Eye (tissue), 1 donor: ENCODE measurements at regions not wholly inside any gene's neighbourhood (a gene's known extent, or its start where the extent isn't known, plus 50 kb on each side); places are given as distances from the start of the nearest gene placed in this dataset.
"Not testable (repeated sequence)": the region's sequence is repeated elsewhere in the genome, so short reads cannot be mapped to it uniquely, and the experiment has no call there.

Source experiments
- DNase-seq: peaks from one replicate; pipeline ENCODE4 v3.0.0-alpha.2; 2015

DNA sequence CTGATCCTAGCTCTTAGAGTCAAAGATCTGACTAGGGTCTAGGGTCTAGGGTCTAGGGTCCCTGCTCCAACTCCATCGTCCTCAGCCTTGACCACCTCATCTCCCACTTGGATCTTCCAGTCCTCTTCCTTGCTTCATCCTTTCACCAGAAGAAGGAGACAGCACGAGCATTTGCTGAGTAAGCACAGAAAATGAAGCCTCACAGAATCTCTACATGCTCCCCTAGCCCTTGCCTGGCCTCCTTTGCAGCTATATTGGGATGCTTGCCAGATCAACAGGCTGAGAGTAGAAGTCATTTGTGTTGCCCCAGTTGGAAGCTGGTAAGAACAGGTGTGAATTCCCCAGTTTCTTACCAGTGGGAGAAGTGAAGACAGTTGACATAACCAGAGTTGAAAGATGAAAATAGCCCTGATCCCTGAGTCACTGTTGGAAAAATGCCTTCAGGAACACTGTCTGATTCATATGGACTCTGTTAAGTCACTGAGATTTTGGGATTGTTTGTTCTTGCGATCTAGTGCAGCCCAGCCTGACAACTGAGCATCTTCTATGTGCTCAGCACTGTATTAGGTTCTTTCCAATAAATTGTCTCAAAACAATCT, 552.5 kb downstream of the INSC start:
- DNase-seq: no peak

DNA sequence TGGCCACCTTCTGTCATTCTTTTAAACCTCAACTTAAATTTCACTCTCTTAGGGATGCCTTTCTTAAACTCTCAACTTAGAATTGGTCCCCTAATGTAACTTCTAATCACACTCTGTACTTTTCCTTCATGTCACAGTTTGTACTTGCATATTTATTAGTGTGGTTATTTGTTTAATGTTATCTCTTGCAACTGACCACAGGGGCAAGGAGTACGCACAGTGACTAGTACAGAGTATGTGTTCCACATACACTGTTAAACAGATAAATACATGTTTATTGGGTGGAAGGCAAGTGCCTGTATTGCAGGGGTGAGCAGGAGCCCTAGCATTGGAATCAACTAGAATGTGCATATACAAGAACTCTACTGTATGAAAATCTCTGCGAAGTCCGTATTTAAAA, 554.0 kb downstream of the INSC start:
- no peak for DNase-seq

DNA sequence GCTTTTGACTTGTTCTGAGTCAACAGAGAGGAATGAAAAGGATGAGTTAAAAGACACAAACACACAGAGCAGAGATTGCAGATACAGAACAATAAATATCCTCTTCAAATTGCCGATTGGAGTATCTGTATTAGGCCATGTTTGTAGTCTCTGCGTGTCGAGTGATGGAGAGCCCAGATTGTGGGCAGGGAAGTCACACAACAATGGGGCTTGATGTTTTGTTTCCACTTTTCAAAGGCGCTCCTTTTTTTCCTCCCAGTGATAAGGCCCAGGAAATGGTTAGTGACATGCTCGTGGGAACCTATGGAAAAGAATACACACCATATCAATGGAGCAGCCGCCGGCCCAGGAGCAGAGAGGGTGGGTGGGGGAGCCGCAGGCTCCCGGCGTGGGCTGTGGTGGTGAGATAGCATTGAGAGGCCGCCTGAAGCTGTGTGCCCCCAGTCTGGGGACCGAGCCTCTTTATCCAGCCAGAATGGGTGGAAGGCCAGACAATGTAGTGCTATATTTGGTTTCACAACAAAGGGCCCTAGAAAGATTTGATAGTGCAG, 555.9 kb downstream of the INSC start:
- DNase-seq: no peak

DNA sequence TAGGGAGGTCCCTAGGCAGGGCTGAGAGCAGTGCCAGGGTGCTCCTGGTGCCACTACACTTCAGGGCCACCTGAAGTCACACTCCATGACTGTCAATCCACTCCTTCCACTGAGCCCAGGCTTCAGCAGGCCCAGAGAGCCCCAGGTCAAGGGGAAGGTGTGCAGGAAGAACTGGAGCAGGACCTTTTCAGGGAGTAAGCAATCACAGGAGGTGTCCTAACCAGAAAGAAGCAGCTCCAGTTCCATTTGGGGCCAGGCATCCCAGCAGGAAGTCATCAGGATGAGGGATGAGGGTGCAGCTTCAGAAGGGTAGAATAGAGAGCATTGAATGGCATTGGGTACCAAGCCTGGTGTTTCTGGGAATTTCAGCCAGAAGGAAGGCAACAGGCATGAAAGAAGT, 556.5 kb downstream of the INSC start:
- no peak for DNase-seq

DNA sequence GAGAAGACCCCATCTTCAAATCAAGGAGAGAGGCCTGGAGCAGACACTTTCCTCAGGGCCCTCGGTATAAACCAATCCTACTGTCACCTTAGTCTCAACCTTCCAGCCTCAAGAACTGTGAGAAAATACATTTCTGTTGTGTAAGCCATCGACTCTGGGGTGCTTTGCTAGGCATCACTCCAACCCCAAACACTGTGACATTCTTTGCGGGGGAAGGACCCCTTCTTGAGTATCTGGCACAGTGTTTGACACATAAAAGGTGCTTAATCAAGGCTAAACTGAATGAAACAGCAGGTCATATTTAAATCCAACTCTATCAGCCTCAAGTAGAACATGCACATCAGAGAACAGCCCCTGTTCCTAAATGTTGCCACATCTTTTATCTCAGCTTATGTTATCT, 558.1 kb downstream of the INSC start:
- DNase-seq: no peak

DNA sequence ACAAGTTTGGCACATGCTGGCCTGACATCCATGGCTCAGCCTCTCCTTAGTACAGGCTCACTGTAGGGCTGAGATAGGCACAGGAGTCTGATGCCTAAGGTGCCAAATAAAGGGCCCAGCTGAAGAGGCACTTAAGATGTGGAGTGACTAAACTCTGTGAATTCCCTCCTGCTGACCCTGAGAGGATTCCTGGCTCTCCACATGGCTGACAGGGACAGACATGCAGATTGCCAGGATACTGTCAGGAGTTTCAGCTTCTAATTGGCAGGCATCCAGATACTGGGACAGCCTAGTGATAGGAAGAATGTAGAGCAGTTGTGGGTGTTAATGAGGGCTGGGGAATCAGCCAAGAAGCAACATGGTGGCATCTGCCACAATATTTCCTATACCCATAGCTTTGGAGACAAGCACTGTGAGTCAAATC, 558.7 kb downstream of the INSC start:
- DNase-seq: no peak

DNA sequence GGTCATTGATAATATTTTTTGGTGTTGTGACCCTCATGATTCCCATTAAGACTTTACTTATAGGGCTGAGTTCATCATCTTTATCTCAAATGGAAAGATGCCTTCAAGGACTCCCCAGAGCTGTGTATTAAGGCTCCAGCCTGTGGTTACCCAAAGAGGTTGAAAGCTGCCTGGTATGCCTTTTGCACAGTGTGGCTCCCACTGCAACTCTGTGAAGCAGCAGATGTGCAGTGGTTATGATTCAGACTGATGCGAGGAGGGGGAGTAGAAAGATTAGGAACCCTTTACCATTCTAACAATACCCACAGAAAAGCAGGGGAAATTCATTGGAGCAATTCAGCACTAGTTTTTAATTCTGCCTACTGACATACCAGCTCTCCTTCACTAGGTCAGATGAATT, 560.0 kb downstream of the INSC start:
- DNase-seq: no peak

DNA sequence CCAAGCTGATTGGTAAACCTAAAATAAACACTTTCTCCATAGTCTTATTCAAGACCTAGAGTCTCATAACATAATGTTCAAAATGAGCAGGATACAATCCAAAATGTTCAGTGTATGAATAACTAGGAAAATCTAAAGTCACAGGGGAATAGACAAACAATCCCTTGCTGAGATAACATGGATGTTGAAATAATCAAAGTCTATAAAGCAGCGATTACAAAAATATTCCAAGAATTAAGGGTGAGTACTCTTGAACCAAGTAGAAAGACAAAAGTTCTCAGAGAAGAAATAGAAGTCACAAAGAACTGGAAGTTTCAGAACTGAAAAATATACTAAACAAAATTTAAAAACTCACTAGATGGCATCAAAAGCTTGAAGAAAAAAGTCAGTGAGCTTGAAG, 561.0 kb downstream of the INSC start:
- DNase-seq: no peak

DNA sequence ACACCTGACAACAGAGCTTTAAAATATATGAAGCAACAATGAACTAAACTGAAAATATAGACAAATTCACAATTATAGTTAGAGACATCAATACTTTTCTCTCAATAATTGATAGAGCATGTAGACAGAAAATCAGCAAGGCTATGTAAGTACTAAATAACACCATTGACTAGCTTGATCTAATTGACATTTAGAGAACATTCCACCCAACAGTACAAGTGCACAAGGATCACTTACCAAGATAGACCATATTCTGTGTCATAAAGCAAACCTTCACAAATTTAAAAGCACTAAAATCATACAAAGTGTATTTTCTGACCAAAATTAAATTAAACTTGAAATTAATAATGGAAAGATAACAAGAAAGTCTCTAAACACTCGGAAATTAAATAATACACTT, 562.5 kb downstream of the INSC start:
- no peak for DNase-seq

DNA sequence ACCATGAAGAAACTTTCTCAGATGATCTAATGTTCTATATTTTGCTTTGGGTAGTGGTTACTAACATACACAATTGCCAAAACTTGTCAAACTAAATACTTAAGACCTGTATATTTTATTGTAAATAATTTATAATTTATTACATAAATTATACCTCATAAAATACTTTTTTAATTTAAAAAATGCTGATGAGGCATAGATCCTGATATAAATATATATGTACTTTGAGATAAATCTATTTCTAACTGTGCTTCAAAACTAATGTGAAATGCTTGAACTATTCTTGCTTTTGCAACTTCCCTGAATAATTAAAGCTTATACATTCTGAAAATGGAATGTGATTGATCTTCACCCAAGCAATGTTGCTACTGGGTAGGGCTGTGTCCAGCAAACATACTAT, 568.8 kb downstream of the INSC start:
- no peak for DNase-seq

DNA sequence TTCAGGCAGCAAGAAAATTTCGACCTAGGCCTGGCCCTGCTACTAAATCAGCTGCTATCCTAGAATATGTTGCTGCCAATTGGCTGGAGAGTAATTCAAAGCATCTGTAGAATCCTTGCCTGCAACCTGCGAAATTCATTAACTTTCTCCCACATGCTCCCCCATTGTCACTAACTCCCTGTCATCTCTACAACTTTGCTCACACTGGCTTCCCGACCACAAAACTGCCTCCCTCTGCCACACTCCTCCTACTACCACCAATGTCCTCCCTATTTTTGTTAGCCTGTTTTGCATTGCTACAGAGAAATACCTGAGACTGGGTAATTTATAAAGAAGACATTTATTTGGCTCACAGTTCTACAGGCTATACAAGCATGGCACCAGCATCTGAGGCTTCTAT, 570.6 kb downstream of the INSC start:
- no peak for DNase-seq

DNA sequence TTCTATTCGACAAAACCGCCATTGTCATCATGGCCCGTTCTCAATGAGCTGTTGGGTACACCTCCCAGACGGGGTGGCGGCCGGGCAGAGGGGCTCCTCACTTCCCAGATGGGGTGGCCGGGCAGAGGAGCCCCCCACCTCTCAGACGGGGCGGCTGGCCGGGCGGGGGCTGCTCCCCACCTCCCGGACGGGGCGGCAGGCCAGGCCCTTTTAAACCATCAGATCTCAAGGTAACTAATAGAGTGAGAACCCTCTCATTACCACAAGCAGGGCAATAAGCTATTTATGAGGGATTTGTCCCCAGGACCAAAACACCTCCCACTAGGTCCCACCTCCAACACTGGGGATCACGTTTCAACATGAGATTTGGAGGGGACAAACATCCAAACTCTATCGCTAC, 571.5 kb downstream of the INSC start:
- DNase-seq: not testable (repeated sequence)

DNA sequence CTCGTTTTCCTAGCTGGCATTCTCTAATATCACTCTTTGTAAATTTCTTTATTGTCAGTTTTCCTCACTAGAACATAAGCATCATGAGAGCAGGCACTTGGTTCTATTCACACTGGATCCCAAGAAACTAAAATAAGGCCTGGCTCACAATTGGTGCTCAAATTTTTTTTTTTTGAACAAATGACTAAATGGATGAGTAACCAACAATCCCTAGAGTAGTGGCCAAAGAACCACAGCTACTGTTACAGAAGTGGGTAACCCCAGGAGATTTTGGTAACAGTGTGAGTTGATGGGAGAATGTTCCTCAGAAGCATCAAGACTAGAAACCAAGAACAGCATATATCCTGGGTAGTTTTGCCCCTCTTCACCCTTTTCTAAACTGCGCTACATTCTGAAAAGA, 572.6 kb downstream of the INSC start:
- no peak for DNase-seq

DNA sequence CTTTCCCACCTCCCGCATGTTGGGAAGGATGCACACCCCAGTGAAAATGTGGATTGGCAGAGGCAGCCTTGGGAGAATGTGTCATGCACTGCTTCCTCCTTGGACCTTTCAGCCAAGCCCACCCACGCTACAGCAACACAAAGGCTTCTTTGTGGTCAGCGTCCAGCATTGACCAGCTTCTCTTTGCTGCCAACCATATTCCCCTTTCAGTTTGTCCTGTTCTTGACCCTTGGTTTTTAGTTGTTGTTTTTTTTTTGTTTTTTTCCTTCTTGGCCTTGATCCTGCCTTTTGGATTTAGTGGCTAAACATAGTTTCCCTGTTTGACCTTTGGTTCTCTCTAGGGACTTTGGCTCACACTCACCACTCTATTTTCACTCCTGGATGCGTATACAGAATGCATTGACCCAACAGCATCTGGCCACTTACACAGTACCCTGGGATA, 573.6 kb downstream of the INSC start:
- peak; percentile 33 for DNase-seq

DNA sequence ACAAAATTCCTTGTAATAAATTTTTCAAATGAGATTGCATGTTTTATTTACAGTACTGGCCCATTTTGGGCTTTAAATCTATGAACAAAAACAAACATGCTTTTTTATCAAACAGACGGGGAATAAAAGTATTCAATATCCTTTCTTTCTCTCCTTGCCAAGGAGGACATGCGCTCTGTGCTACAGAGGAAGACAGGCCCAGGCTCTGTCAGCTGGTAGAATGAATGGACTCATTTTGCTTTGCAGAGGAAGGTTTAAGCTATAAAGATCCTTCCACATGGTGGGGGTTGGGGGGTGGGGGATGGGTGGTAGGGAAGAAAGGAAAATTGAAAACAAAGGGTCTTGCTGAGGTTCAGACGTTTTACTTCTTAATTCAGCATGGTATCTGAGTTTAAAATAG, 575.6 kb downstream of the INSC start:
- DNase-seq: no peak

DNA sequence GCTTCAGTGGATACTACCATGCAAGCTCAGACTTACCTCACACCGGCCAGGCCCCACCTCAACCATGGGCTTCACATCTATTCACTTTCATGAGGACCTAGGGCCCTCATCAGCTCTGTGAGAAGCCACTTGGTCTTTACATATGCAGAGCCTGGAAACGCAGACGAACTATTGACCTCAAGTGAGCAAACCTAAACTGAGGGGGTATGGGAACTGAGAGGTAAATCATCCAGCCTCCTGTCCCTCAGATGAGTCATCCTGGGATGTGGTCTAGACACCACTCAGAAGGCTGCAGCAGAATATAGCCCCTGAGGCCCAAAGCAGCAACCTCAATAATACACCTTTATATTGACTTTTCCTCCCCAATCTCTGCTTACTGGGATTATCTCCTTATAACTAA, 578.0 kb downstream of the INSC start:
- no peak for DNase-seq

DNA sequence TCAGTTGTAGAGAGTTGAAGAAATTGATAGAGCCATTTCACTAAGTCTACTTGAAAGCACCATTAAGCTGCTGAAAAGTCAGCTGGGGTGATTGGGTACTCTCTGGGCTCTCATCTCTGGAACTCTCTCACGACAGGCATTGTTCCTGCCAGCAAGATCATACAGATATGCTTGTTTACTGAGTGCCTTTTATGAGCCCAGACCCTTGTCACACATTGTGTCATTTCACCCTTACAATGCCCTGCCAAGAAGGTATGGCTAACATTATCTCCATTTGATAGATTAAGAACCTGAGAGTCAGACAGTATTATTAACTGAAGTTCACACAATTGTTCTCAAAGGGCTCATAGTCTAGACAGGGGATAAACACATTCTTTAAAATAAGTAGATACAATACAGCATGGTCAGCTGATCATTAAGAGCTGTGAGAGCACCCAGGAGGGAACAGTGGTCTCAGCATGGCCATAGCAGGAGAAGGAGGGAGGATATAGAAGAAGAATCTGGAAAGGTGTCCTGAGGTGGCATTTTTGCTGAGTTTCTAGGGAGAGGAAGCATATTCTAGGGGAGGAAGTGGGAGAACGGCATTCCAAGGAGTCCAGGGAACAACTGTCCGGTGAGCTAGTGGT, 580.5 kb downstream of the INSC start:
- peak; percentile 22 for DNase-seq

DNA sequence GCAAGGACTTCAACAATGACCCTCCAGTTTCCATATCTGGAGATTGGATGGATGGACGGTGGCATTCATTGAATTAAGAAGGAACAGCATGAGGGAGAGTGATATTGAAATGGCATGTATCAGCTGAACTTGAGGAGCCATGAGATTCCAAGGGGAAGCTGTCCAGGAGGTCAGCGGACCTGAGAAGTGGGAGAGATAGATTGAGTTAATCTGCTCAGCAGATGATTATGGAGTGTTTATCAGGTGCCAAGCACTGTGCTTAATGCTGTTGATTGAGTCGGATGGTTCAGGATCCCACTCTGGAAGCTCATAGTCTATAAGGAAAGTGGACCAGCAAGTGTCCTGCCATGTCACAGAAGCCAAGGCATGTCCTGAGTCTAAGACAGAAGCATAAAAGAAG, 581.3 kb downstream of the INSC start:
- DNase-seq: no peak

DNA sequence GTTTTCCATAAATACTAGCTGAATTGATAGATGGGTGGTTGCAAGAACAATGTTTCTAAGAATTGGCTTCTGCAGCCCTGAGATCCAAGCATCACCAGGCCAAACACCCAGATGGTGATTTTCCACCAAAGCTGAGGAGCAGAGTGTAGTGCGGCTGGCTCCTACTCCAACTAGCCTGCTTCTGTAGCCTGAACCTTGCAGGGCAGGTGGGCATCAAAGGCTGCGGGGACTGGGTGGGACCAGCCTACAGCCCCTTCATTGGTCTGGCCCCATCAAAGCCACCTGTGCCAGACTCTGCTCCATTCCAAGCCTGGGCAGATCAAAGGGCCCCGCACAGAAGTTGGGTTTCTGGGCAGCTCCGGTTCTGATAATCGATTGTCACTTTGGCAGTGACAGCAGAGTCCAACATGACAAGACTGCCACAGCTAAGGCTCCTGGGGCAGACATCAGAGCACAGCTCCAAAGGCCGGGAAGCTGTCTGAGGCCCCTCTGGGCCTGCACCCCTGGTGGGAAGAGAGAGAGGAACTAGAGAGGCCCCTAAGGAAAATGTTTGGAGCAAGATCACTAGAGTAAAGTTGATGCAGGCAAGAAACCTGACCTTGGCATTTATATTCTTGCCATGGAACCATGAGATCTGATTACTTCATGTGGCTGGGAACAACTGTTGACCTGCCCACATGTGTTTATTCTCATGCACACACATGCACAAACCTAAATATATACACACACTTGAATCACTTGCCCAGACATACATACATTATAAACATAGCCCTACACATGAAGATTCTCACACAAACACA, 582.9 kb downstream of the INSC start:
- DNase-seq: no peak

DNA sequence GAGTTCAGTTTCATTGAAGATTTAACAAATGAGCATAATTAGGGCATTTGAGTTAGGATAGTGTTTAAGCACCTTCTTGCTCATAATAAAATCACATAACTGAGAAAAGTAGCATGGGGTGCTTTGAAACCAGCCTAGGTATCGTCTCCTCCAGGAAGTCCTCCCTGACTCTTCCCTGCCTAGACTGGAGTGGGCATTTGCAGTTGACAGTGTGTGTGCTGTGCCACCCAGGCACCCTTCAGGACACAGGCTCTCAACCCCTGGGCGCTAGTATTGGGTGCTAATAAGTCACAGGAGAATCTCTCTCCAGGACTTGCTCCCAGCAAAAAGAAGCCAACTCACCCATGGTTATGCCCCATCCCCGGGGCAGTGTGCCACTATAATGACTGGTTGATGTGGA, 584.1 kb downstream of the INSC start:
- DNase-seq: no peak

DNA sequence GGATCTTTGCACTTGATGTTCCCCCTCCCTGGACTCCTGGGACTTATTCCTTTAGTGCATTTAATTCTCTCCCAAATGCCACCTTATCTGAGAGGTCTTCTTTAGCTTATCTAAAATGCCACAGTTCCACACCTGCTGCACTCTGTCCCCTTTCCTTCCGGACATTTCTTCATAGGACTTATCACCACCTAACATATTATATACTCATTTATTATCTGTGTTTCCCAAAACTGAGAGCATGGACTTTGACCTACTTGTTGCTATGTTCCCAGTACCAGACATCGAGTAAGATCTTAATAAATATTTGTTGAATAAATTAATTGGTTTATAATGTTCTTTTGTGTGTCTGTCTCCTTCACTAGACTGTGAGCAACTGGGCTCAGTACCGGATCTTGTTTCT, 585.3 kb downstream of the INSC start:
- DNase-seq: no peak

DNA sequence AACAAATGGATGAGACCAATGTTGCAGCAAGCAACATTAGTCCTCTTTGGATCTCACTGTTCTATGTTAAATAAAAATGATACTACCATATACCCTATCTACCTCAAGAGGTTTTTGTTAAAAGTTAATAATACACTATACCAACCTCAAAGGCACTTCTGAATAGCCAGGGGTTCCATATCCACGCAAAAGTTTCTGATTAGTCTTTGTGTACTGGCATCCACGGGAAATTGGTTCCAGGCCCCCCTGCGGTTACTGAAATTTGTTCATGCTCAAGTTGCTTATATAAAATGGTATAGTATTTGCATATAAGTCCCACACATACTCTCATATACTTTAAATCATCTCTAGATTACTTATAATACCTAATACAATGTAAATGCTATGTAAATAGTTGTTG, 585.7 kb downstream of the INSC start:
- DNase-seq: no peak

DNA sequence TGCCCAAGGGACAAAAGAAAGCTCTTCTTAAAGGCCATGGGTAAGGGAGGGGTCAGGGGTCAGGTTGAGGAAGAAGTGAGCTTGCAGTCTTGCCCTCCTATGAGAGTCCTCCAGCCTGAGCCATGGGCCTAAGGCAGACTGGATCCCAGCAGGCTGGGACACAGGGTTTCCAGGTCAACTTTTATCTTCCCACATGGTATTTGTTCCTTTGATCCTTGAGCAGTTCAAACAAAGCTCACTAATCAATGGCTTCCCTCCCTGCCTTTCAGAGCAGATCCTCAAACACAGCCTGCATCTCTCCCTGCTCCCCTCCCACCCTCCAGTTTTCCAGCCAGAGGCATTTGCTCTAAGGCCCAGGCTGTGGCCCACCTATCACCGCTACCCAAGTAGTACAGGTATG, 589.3 kb downstream of the INSC start:
- DNase-seq: no peak

DNA sequence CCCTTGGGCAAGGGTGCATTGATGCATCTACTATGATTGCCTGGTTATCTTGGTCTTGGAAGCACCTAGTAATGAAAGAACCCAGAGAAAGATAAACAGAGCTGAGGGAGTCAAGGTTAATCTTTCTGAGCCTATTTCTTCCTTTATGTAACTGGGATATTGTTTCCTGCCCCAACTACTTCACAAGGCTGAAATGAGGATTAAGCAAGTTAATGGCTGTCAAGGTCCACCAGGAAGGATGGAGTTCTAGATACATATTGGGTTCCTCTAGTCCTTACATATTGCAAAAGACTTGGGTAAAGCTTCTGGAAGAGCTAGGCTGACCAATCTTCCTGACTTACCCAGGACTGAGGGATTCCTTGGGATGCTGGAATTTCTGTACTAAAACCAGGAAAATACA, 589.8 kb downstream of the INSC start:
- DNase-seq: no peak
